Endothelial cell of umbilical vein (primary cell): ENCODE measurements at regions not wholly inside any gene's neighbourhood (a gene's known extent, or its start where the extent isn't known, plus 50 kb on each side); places are given as distances from the start of the nearest gene placed in this dataset.

Experiments
- BruUV-seq: library from RNA; stranded (reverse); fragments of 400-500 nt; replicated peaks from 2 replicates; lab custom pipeline; 2021; lab: Mats Ljungman, UMichigan
- CTCF ChIA-PET: fragments of 300-600, 350-600 bp; sonication (Branson Sonifier 250); formaldehyde crosslinking; loops from one replicate; lab custom pipeline; 2021; ENCODE audit warnings: antibody characterized with exemption, inconsistent platforms; lab: Charles Lee
- POLR2A ChIA-PET: fragments of 300-600, 350-600 bp; sonication (Branson Sonifier 250); formaldehyde crosslinking; loops from one replicate; lab custom pipeline; 2021; ENCODE audit warnings: antibody characterized with exemption, inconsistent platforms; lab: Charles Lee
- DNase-seq: peaks from one replicate; pipeline ENCODE4 v3.0.0-alpha.2; 2011; ENCODE audit warnings: low read depth, low spot score
- FAIRE-seq: peaks from 2 replicates; lab custom pipeline; 2011; peaks lifted over from hg19 to GRCh38; lab: Jason Lieb, UNC
- H2AFZ ChIP-seq: 2 replicates; pipeline ENCODE4 v1.6.0; 2012; ENCODE audit warnings: low read depth, low read length, control low read depth, inconsistent platforms
- H3K27ac ChIP-seq: 2 replicates; pipeline ENCODE4 v1.5.1; 2011; ENCODE audit warnings: low read depth, mild to moderate bottlenecking, control low read depth, low read length, moderate library complexity; ENCODE audit not compliant: insufficient read depth
- H3K27me3 ChIP-seq, 2 experiments: 2 replicates each; pipeline versions ENCODE4 v1.6.0 to v1.6.1; 2011; ENCODE audit warnings: low read length in 2 of 2, mixed read lengths in 1 of 2; ENCODE audit not compliant: control insufficient read depth in 2 of 2, insufficient read depth in 2 of 2
- H3K36me3 ChIP-seq, 2 experiments: 2 replicates in 1 of 2; 3 replicates in 1 of 2; pipeline ENCODE4 v1.5.1; 2011; ENCODE audit warnings: low read length in 2 of 2, mild to moderate bottlenecking in 1 of 2, moderate library complexity in 1 of 2; ENCODE audit not compliant: control insufficient read depth in 2 of 2, insufficient read depth in 2 of 2; ENCODE audit errors: extremely low read depth in 1 of 2
- H3K4me1 ChIP-seq: 3 replicates; pipeline ENCODE4 v1.5.1; 2011; ENCODE audit warnings: mild to moderate bottlenecking, low read length; ENCODE audit not compliant: control insufficient read depth, insufficient read depth; ENCODE audit errors: extremely low read depth
- H3K4me2 ChIP-seq: 2 replicates; pipeline ENCODE4 v1.6.1; 2011; ENCODE audit warnings: low read length, control low read depth, mixed read lengths; ENCODE audit not compliant: insufficient read depth
- H3K4me3 ChIP-seq, 3 experiments: fragments of 200-600 bp in 1 of 3; sonication (generic), shearing (Covaris generic) in 1 of 3; replicated peaks in 1 of 3; 2 replicates each; pipeline ENCODE4 v1.5.1; 2011 to 2016; ENCODE audit warnings: control low read depth in 3 of 3, low read length in 3 of 3, mild to moderate bottlenecking in 2 of 3, inconsistent platforms in 1 of 3, low read depth in 1 of 3, moderate library complexity in 1 of 3; ENCODE audit not compliant: insufficient read depth in 1 of 3
- H3K79me2 ChIP-seq: 2 replicates; pipeline ENCODE4 v1.6.0; 2012; ENCODE audit warnings: low read length, inconsistent platforms; ENCODE audit not compliant: control insufficient read depth, insufficient read depth
- H3K9ac ChIP-seq: replicated peaks from 2 replicates; pipeline ENCODE3; 2011; ENCODE audit warnings: low read length, control low read depth; ENCODE audit not compliant: insufficient read depth; ENCODE audit errors: extremely low read depth
- H3K9me1 ChIP-seq: replicated peaks from 3 replicates; pipeline ENCODE4 v1.6.0; 2011; ENCODE audit warnings: mild to moderate bottlenecking, low read length; ENCODE audit not compliant: control insufficient read depth, insufficient read depth; ENCODE audit errors: extremely low read depth
- H3K9me3 ChIP-seq: replicated peaks from 2 replicates; pipeline ENCODE4 v1.5.1; 2012; ENCODE audit warnings: low read length, inconsistent platforms; ENCODE audit not compliant: control insufficient read depth, insufficient read depth
- H4K20me1 ChIP-seq: replicated peaks from 2 replicates; pipeline ENCODE3; 2011; ENCODE audit warnings: mild to moderate bottlenecking, low read length; ENCODE audit not compliant: control insufficient read depth, insufficient read depth; ENCODE audit errors: extremely low read depth
- EZH2 ChIP-seq: IDR thresholded peaks from 2 replicates; pipeline ENCODE4 v1.6.1; 2012; ENCODE audit warnings: borderline replicate concordance, low read depth, mild to moderate bottlenecking, moderate library complexity, low read length, inconsistent platforms; ENCODE audit not compliant: severe bottlenecking
- FOS ChIP-seq: IDR thresholded peaks from 2 replicates; pipeline ENCODE4 v1.6.1; 2011; ENCODE audit warnings: mild to moderate bottlenecking, low read length, moderate library complexity, borderline replicate concordance; ENCODE audit not compliant: insufficient read depth
- GATA2 ChIP-seq: IDR thresholded peaks from 2 replicates; pipeline ENCODE4 v1.7.0; 2011; ENCODE audit warnings: low read depth, mild to moderate bottlenecking, moderate library complexity, mixed read lengths, low read length; ENCODE audit not compliant: insufficient read length, insufficient read depth
- JUN ChIP-seq: IDR thresholded peaks from 2 replicates; pipeline ENCODE4 v1.6.1; 2011; ENCODE audit warnings: borderline replicate concordance, low read depth; ENCODE audit not compliant: insufficient read length, insufficient read depth
- MAX ChIP-seq: IDR thresholded peaks from 2 replicates; pipeline ENCODE4 v1.6.1; 2011; ENCODE audit not compliant: insufficient read depth, insufficient read length
- MYC ChIP-seq: IDR thresholded peaks from one replicate; pipeline ENCODE4 v1.6.1; 2011; ENCODE audit warnings: mild to moderate bottlenecking, low read depth, low read length
- POLR2A ChIP-seq: IDR thresholded peaks from 2 replicates; pipeline ENCODE4 v1.6.1; 2012; ENCODE audit warnings: low read depth, mild to moderate bottlenecking, control low read depth, low read length
- POLR2AphosphoS5 ChIP-seq: IDR thresholded peaks from 2 replicates; pipeline ENCODE4 v1.6.1; 2012; ENCODE audit warnings: low read depth, mild to moderate bottlenecking, control low read depth, low read length, moderate library complexity; ENCODE audit not compliant: insufficient read depth
- dilution Hi-C: fragments of 300-500 bp; cut with MboI; formaldehyde crosslinking; loops from one replicate; pipeline ENCODE4 v1.15.0; 2019; ENCODE audit warnings: low sequenced_read_pairs; ENCODE audit not compliant: extremely low pct_ligation_motif_present
- intact Hi-C: fragments of 100-400 bp; cut with micrococcal nuclease; formaldehyde crosslinking; loops from one replicate; pipeline ENCODE4 v1.10.0; 2022
- TF ChIP-seq, protein P1 (sequence below), 2 donors: IDR thresholded peaks; 1 replicate in 1 of 2; 2 replicates in 1 of 2; pipeline ENCODE4 v1.5.1; 2011; ENCODE audit warnings: low read length in 2 of 2, mild to moderate bottlenecking in 2 of 2, moderate library complexity in 2 of 2, control low read depth in 1 of 2, inconsistent platforms in 1 of 2, low read depth in 1 of 2; ENCODE audit not compliant: insufficient read depth in 1 of 2; ENCODE audit errors: extremely low read depth in 1 of 2

DNA sequence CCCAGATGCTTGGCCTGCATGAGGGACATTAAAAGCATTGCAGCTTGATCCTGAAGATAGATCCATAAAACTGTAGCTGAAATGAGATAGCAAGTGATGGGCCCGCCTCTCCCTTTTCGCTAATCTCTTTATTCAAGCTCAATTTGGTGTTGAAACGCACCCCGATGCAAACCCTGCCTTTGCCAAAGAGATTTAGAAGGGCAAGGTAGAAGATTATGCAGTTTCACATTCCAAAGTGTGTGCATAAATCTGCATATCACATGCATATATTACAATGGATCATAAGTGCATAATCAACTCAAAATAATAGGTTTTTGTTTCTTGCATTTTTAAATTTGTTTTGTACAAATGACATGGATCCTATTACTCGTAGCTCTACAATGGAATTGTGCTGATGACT is 80.1 kb upstream of the SHANK2 start:
- Histone ChIP-seq H3K9ac (no peak overlapping the region), H3K27me3 (no peaks in the 10 kb centered on the region), H2AFZ (no peak overlapping the region), H3K27ac (no peak overlapping the region), H3K4me1 (no peaks in the 10 kb centered on the region), H3K9me1 (no peaks in the 10 kb centered on the region), H3K4me3 (no peak overlapping the region), H3K79me2 (no peaks in the 10 kb centered on the region), H4K20me1 (no peaks in the 10 kb centered on the region), H3K36me3 (no peaks in the 10 kb centered on the region), H3K4me2 (no peak overlapping the region), H3K9me3 (peaks cover 2% of the 10 kb centered on the region)
- no TSS peak for BruUV-seq
- no peak for FAIRE-seq
- dilution Hi-C loops, result no loop called here
- CTCF ChIA-PET, result no interaction called here
- POLR2A ChIA-PET, result no interaction called here
- intact Hi-C loops, result no loop called here
- TF ChIP-seq, protein P1, sequence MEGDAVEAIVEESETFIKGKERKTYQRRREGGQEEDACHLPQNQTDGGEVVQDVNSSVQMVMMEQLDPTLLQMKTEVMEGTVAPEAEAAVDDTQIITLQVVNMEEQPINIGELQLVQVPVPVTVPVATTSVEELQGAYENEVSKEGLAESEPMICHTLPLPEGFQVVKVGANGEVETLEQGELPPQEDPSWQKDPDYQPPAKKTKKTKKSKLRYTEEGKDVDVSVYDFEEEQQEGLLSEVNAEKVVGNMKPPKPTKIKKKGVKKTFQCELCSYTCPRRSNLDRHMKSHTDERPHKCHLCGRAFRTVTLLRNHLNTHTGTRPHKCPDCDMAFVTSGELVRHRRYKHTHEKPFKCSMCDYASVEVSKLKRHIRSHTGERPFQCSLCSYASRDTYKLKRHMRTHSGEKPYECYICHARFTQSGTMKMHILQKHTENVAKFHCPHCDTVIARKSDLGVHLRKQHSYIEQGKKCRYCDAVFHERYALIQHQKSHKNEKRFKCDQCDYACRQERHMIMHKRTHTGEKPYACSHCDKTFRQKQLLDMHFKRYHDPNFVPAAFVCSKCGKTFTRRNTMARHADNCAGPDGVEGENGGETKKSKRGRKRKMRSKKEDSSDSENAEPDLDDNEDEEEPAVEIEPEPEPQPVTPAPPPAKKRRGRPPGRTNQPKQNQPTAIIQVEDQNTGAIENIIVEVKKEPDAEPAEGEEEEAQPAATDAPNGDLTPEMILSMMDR (IDR thresholded peaks at IDR 0.05; ENCODE audit: extremely low read depth in 1 of 2, insufficient read depth in 1 of 2, low read depth in 1 of 2, low read length in 2 of 2), result no peak
- TF ChIP-seq MYC (no peak), FOS (no peak), POLR2AphosphoS5 (no peak), MAX (no peak), GATA2 (no peak), POLR2A (no peak), JUN (no peak), EZH2 (no peak)
- DNase-seq, result no peak
